ENCODE measurements at regions not wholly inside any gene's neighbourhood (a gene's known extent, or its start where the extent isn't known, plus 50 kb on each side); places are given as distances from the start of the nearest gene placed in this dataset.

GRCh38 chr5:61254969-61255555 lies 77.0 kb upstream of the ZSWIM6 start:
- TF ChIP-seq, protein P1, sequence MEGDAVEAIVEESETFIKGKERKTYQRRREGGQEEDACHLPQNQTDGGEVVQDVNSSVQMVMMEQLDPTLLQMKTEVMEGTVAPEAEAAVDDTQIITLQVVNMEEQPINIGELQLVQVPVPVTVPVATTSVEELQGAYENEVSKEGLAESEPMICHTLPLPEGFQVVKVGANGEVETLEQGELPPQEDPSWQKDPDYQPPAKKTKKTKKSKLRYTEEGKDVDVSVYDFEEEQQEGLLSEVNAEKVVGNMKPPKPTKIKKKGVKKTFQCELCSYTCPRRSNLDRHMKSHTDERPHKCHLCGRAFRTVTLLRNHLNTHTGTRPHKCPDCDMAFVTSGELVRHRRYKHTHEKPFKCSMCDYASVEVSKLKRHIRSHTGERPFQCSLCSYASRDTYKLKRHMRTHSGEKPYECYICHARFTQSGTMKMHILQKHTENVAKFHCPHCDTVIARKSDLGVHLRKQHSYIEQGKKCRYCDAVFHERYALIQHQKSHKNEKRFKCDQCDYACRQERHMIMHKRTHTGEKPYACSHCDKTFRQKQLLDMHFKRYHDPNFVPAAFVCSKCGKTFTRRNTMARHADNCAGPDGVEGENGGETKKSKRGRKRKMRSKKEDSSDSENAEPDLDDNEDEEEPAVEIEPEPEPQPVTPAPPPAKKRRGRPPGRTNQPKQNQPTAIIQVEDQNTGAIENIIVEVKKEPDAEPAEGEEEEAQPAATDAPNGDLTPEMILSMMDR (conservative IDR thresholded peaks at IDR 0.05): no peak
- TF ChIP-seq EZH2 (IDR thresholded peaks at IDR 0.05; ENCODE audit: low read depth): no peak
